HL-60 (cell line): ENCODE measurements at regions not wholly inside any gene's neighbourhood (a gene's known extent, or its start where the extent isn't known, plus 50 kb on each side); places are given as distances from the start of the nearest gene placed in this dataset.

ENCODE experiments used
- DNase-seq, 2 experiments: peaks; one replicate each; pipeline ENCODE4 v3.0.0-alpha.2; 2010 to 2020; ENCODE audit warnings: low read depth in 1 of 2, low spot score in 1 of 2
- H3K27ac ChIP-seq: fragments of 250-450 bp; sonication (Bioruptor Pico); replicated peaks from 2 replicates; pipeline ENCODE4 v1.5.1; 2020; ENCODE audit warnings: mild to moderate bottlenecking, moderate library complexity
- H3K27me3 ChIP-seq: fragments of 250-450 bp; sonication (Bioruptor Pico); 2 replicates; pipeline ENCODE4 v1.5.1; 2021; ENCODE audit warnings: mild to moderate bottlenecking, moderate library complexity; ENCODE audit not compliant: insufficient read depth, poor library complexity, severe bottlenecking
- H3K4me3 ChIP-seq: replicated peaks from 2 replicates; pipeline ENCODE4 v1.5.1; 2011; ENCODE audit warnings: mild to moderate bottlenecking, control low read depth, low read length; ENCODE audit not compliant: insufficient read depth
- CTCF ChIP-seq: IDR thresholded peaks from one replicate; pipeline ENCODE4 v1.5.1; 2011; ENCODE audit warnings: low read length, control low read depth, inconsistent platforms; ENCODE audit not compliant: insufficient read depth
- GABPA ChIP-seq: IDR thresholded peaks from 2 replicates; pipeline ENCODE4 v1.6.1; 2012; ENCODE audit warnings: low read depth
- POLR2AphosphoS5 ChIP-seq: IDR thresholded peaks from 2 replicates; pipeline ENCODE4 v1.6.1; 2012; ENCODE audit warnings: low read depth
- REST ChIP-seq: IDR thresholded peaks from 2 replicates; pipeline ENCODE4 v1.6.1; 2012; ENCODE audit warnings: low read depth; ENCODE audit not compliant: insufficient replicate concordance
- SPI1 ChIP-seq: IDR thresholded peaks from 2 replicates; pipeline ENCODE4 v1.6.1; 2012; ENCODE audit warnings: low read depth, mild to moderate bottlenecking, borderline replicate concordance

GRCh38 chr13:105960326-105960725 lies 575.1 kb downstream of the EFNB2 start:
- DNase-seq: no peak
- no peak overlapping the region for H3K27ac ChIP-seq
- TF ChIP-seq SPI1 (no peak), POLR2AphosphoS5 (no peak), GABPA (no peak), CTCF (no peak), REST (no peak)

GRCh38 chr13:105959876-105960275 lies 575.6 kb downstream of the EFNB2 start:
- no peak for DNase-seq
- Histone ChIP-seq H3K4me3 (no peak overlapping the region), H3K27ac (no peak overlapping the region), H3K27me3 (no peaks in the 10 kb centered on the region)
- TF ChIP-seq REST (no peak), GABPA (no peak), SPI1 (no peak), CTCF (no peak), POLR2AphosphoS5 (no peak)

More at GRCh38 chr13:105960326-105960725, 575.1 kb downstream of the EFNB2 start:
- H3K4me3 ChIP-seq: no peak overlapping the region
- H3K27me3 ChIP-seq: no peaks in the 10 kb centered on the region

GRCh38 chr13:105957769-105958438 lies 577.6 kb downstream of the EFNB2 start:
- Histone ChIP-seq H3K4me3 (no peak overlapping the region), H3K27me3 (no peaks in the 10 kb centered on the region), H3K27ac (no peak overlapping the region)
- TF ChIP-seq SPI1: no peak
- no peak for TF ChIP-seq CTCF
- no peak for TF ChIP-seq GABPA
- no peak for TF ChIP-seq POLR2AphosphoS5
- no peak for TF ChIP-seq REST
- DNase-seq: no peak
